HG03520 (cell line): ENCODE measurements at regions not wholly inside any gene's neighbourhood (a gene's known extent, or its start where the extent isn't known, plus 50 kb on each side); places are given as distances from the start of the nearest gene placed in this dataset.
A peak's percentile ranks its signal among the peaks of the same experiment; 100 is the strongest.

Experiments
- ATAC-seq: cut with Tn5 transposase; IDR thresholded peaks from one replicate; pipeline ENCODE4 v1.9.1; 2021; ENCODE audit warnings: mild to moderate bottlenecking, moderate library complexity; ENCODE audit not compliant: unreplicated experiment

DNA sequence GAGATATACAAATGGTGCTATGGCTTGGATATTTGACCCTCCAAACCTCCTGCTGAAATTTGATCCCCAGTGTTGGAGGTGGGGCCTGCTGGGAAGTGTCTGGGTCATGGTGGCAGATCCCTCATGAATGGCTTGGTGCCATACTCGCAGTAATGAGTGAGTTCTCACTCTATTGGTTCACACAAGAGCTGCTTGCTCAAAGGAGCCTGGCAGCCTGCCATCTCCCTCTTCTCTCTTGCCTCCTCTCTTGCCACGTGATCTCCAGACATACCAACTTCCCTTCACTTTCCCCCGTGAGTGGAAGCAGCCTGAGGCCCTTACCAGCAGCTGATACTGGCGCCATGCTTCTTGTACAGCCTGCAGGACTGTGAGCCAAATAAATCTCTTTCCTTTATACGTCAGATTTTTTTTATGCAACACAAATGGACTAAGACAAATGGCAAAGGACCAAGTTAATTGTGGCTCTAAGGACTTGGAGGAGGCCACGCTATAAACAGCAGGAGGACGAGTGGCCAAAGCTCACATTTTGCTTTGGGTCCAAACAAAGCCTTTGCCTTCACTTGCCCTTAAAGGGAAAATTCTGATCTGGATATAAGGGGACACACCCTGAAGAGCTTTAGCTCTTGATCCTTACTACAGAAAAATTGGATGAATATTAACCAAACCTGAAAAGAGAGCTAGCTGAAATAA lies 214.7 kb downstream of the SS18 start:
- ATAC-seq = no peak

DNA sequence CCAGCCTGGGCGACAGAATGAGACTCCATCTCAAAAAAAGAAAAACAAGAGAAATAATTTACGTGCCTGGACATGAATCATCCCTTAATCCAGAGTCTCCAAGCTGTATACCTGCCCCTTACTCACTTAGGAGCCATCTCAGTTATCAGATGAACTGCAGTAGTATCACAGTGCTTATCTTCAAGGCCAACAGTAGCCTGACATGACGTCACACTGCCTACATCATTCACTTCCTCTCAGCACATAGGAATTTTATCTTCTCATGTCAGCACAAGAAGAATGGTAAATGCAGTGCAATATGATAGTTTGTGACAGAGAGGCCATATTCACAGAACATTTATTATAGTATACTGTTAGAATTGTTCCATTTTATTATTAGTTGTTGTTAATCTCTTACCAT lies 216.6 kb downstream of the SS18 start:
- ATAC-seq = no peak

GRCh38 chr18:25866331-25866730 lies 224.1 kb downstream of the SS18 start:
- no peak for ATAC-seq

DNA sequence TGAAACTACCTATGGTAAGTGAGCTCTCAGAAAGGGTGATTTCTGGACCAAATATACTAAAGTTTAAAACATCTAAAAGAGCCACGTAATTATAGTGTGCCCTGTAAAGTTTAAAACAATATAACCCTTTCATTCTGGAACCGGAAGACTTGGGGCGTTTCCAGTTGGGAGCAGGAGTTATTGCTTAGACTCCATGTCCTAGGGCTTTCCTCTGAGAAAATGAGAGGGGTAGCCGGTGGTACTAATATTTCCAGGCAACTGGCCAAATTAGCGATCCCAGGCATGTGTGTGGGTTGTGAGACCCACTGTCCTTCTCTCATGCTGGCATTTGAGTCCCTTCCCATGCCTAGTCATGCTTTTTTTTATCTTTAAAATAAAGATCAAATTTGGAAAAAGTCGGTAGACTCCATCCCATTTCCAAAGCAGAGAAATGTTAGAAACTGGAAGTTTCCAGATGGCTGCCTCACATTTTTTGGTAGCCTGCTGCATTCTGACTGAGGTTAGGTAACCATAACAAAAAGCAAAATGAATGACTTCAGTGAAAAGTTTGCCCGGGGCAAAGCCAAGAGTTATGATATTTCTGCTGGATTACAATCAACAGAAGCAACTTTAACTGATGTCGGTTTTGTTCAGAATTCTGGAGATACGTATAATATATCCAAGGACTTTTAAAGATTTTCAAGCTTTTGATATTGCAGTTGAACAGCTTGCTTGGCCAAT lies 227.4 kb downstream of the SS18 start:
- no peak for ATAC-seq

GRCh38 chr18:25853691-25854433 lies 236.6 kb downstream of the SS18 start:
- no peak for ATAC-seq

GRCh38 chr18:25843791-25844190 lies 246.6 kb downstream of the SS18 start:
- no peak for ATAC-seq

DNA sequence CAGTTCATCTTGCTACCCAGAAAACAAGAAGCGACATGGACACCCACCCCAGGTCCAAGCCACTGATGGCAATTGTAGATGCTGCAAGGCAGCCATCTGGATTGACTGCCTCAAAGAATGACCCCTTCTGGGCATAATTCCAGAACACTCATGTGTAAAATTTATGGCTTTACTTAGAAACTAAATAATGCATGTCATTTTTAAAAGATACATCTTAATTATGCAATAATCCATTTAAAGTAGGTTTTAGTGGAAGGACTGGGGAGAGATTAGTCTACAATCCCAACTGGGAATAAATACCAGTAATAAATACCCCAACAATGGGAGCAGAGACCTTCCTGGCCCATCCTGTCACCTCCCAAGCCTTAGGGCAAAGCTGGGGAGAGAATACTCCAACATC lies 247.7 kb downstream of the SS18 start:
- ATAC-seq = no peak

DNA sequence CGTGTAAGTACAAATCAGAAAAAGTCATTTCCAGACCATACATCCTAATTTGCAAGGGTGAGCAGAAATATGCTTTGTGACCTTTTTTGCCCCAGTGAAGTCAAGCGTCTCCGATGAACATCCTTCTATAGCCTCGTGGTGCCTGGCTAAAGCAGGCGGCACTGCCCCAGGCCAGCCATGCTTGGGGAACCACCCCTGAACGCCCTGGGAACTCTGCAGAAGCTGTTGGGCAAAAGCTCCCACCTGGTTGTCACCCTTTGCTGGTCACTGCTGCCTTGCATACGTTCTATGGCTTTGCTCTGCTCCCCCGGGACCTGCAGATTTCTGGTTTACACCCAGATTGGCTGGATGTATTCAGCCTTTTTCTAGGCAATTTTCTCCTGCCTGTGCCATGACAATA lies 256.4 kb downstream of the SS18 start:
- no peak for ATAC-seq

GRCh38 chr18:25832001-25832604 lies 258.3 kb downstream of the SS18 start:
- peak; percentile 43 for ATAC-seq

- no peak for ATAC-seq
Measured at GRCh38 chr18:25831301-25831701, 259.1 kb downstream of the SS18 start.

- ATAC-seq = no peak
Measured at GRCh38 chr18:25830787-25831186, 259.6 kb downstream of the SS18 start.

GRCh38 chr18:25827961-25828561 lies 262.4 kb downstream of the SS18 start:
- ATAC-seq = no peak

- no peak for ATAC-seq
Measured at GRCh38 chr18:25827228-25827627, 263.2 kb downstream of the SS18 start.

DNA sequence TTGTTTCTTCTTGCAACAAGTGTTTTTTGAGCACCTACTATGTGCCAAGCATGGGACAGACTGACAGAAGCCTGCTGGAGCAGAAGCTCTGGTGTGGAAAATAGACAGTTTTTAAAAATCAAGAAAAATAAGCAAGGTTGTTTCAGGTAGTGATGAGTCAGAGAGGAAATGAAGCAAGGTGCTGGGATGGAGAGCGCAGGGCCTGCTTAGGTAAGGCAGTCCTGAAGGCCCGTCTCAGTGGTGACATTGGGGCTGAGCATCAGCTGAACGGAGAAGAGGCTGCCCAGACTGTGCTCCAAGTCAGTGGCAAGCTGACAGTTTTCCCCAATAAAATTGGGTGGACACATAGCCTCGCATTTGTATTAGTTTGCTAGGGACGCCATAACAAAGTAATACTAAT lies 263.6 kb downstream of the SS18 start:
- ATAC-seq = no peak

DNA sequence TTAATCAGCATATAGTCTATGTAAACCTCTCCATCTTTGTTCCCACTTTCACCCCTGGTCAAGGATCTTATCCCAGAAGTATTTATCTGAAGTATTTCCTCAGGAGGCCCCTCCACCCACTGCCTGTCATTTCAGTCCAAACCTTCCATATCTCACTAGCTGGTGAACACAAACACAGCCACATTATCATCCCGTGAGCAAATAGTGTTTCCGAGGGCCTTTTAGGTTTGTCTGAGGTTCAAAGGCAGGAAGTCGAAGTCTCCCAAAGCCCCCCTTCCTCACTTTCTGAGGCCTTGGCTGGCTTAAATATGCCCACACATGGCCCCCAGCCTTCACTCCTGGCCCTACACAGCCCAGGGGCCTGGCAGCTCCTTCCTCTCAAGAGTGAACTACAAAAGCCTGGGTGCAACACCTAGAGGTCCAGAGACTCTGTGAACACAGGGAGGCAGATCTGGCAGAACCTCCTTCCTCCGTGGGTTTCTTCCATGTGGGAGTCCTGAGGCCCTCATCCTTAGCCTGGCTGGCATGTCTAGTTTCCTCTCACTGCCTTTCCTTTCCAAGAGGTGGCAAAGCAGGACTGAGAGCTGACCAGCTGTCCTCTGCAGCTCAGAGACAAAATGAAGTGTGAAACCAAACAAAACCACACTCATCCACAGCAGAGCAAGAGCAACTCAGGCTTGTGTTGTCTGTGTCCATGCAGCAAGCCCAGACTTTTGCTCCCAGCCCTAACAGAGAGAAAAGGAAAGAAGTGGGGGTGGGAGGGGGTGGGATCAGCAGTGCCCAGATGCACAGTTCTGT lies 264.2 kb downstream of the SS18 start:
- no peak for ATAC-seq

DNA sequence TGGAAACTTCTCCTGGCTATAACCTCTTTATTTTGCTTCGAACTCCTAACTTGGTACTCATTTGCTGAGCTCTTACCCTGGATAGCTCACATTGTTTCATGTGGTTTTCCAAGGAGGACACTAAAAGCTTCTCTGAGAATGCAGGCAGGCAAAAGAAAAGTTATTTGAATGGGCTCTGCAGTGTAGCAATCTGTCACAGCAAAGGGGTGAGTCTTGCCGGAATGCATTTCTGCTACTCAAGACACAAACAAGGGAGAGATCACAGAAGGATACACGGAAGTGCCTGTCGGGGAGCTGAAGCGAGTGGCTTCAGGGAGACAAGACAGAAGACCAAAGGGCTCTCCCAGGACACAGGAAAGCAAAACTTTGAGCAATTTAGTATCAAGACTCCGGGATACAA lies 265.4 kb downstream of the SS18 start:
- ATAC-seq = no peak

DNA sequence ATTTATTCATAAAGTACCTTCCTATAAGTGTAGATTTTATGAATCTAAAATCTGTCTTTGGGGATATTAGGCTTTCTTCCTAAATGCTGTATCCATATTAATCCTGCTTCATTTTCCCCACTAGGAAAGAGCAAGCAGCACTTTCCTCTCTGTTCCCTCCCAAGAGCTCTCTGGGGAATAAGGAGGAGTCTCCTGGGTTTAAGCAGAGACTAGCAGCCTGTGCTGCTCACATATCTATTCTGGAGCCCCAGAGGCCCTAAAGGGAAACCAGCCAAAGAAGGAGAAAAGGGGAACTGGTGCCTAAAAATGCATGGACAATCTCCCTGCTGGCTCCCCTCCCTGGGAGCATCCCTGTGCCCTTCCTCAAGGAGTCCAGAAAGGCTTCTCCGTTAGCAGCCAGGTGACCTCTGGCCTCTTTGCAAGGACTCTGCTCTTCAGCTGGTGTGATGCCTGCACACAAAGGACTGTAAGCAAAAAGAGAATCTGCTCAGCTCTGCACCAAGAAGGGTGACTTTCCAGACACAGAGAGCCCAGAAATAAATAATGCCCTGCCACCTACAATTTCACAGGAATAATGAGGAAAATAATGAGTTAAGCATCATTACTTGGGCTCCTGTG lies 270.6 kb downstream of the SS18 start:
- no peak for ATAC-seq

DNA sequence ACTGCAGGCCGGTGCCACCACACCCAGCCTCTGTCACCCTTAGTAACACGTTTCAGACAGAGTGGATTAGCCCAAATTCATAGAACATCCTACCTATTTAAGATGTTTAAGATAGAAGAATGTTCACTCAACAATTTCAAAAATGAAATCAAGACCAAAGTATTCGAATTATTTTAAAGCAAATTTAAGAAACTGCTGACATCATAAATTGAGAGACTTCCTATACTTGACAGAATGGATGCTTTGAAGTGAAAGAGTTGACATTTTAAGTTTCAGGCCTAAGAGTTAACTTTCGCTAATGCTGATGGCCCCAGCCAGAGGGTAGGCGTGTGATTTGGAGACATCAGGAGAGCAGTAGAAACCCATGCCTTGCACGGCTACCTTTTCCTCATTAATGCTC lies 271.9 kb downstream of the SS18 start:
- no peak for ATAC-seq

GRCh38 chr18:25817546-25818237 lies 272.7 kb downstream of the SS18 start:
- ATAC-seq = no peak
